ENCODE measurements at regions not wholly inside any gene's neighbourhood (a gene's known extent, or its start where the extent isn't known, plus 50 kb on each side); places are given as distances from the start of the nearest gene placed in this dataset.

GRCh38 chr9:126122901-126123616 lies 203.6 kb upstream of the MVB12B start:
- no peak overlapping the region for H2BK120ac ChIP-seq (replicated peaks; ENCODE audit: low read depth, low read length)
- no peak overlapping the region for H3K27ac ChIP-seq (ENCODE audit: low read depth, low read length)
- no peaks in the 10 kb centered on the region for H3K9me3 ChIP-seq (ENCODE audit: insufficient read depth in 2 of 2, low read depth in 1 of 2, low read length in 1 of 2)
- H3K36me3 ChIP-seq (ENCODE audit: control insufficient read depth in 2 of 4, insufficient read depth in 4 of 4, low read length in 3 of 4), result no peaks in the 10 kb centered on the region
- H2BK20ac ChIP-seq (ENCODE audit: low read length), result no peak overlapping the region
- H4K20me1 ChIP-seq (replicated peaks in 1 of 2; ENCODE audit: control insufficient read depth in 1 of 2, insufficient read depth in 2 of 2, low read length in 2 of 2), result no peaks in the 10 kb centered on the region
- H3K27me3 ChIP-seq (replicated peaks in 1 of 4; ENCODE audit: control insufficient read depth in 3 of 4, extremely low read depth in 1 of 4, insufficient read depth in 3 of 4, low read length in 3 of 4), result no peaks in the 10 kb centered on the region
- DNase-seq (ENCODE audit: low read depth in 1 of 2, low spot score in 2 of 2), result peak in 1 of 2 experiments; percentile 29
- H3K9ac ChIP-seq (replicated peaks in 1 of 4; ENCODE audit: extremely low read depth in 1 of 4, low read depth in 3 of 4, low read length in 3 of 4), result no peak overlapping the region
- no peaks in the 10 kb centered on the region; a peak in 1 of 7 replicates for H3K4me1 ChIP-seq (replicated peaks in 1 of 4; ENCODE audit: control insufficient read depth in 3 of 4, insufficient read depth in 4 of 4, low read length in 3 of 4)
- no peak overlapping the region for H3K4me3 ChIP-seq (ENCODE audit: extremely low read depth in 1 of 4, insufficient read depth in 2 of 4, low read depth in 3 of 4, low read length in 4 of 4)
- no peak overlapping the region for H2AK5ac ChIP-seq (ENCODE audit: low read depth, low read length)
- H4K8ac ChIP-seq (ENCODE audit: extremely low read depth, insufficient read depth, low read length), result no peak overlapping the region
- ChIA-PET POLR2A (ENCODE audit: partially characterized antibody) (no interaction called here), CTCF (ENCODE audit: partially characterized antibody) (interaction anchor here (0.9 to 1.4 kb wide), 3 partner anchors 8 to 327 kb away, joined by 3 read pairs; no protein-coding TSS in a partner anchor)
- H3K4me2 ChIP-seq (ENCODE audit: insufficient read depth in 1 of 2, low read depth in 2 of 2, low read length in 2 of 2), result no peak overlapping the region
- WGBS, 2 experiments (ENCODE audit: extremely low coverage in 1 of 2, insufficient coverage in 1 of 2, insufficient read length in 1 of 2, insufficient replicate concordance in 2 of 2, low coverage in 1 of 2, low lambda C conversion rate in 2 of 2, missing lambda C conversion rate in 1 of 2), result 91% methylated on average over 4 of the region's 4 CpGs; no CpG with 5 or more reads in 1 of the 2 experiments
- no peak overlapping the region for H3K23ac ChIP-seq (ENCODE audit: insufficient read length)
- H3K4ac ChIP-seq (replicated peaks; ENCODE audit: insufficient read length, low read depth, low read length), result no peak overlapping the region
- H3K23me2 ChIP-seq (ENCODE audit: low read depth, low read length), result no peaks in the 10 kb centered on the region
- no peak overlapping the region for H3K56ac ChIP-seq (replicated peaks; ENCODE audit: insufficient read length, low read depth, low read length)
- H3K14ac ChIP-seq (ENCODE audit: insufficient read length), result no peak overlapping the region
- no peak overlapping the region for H4K91ac ChIP-seq (replicated peaks; ENCODE audit: insufficient read length, low read length)
- H2BK15ac ChIP-seq (ENCODE audit: low read length), result no peak overlapping the region
- H2BK12ac ChIP-seq (ENCODE audit: low read depth, low read length), result no peak overlapping the region
- FAIRE-seq, result no peak
- H3K79me2 ChIP-seq (ENCODE audit: control insufficient read depth in 1 of 2, insufficient read depth in 2 of 2, low read length in 2 of 2), result no peaks in the 10 kb centered on the region
- H3K79me1 ChIP-seq (ENCODE audit: low read depth, low read length), result no peaks in the 10 kb centered on the region
- H3K18ac ChIP-seq (ENCODE audit: extremely low read depth, low read length), result no peak overlapping the region
- H4K5ac ChIP-seq (ENCODE audit: insufficient read length, low read depth, low read length), result no peak overlapping the region
- no peak overlapping the region for H2BK5ac ChIP-seq (ENCODE audit: low read depth, low read length)
- no peak overlapping the region for H2AFZ ChIP-seq (ENCODE audit: low read length)
- TF ChIP-seq RXRA (IDR thresholded peaks at IDR 0.05; ENCODE audit: insufficient read depth, low read depth, low read length) (no peak), NANOG (IDR thresholded peaks at IDR 0.05; ENCODE audit: insufficient read depth, low read depth, low read length, poor library complexity, severe bottlenecking) (no peak), USF2 (IDR thresholded peaks at IDR 0.05; ENCODE audit: low read length) (no peak), EGR1 (IDR thresholded peaks at IDR 0.05; ENCODE audit: borderline replicate concordance, low read depth, low read length) (no peak)
